Astrocyte (in vitro differentiated cells and primary cell): ENCODE measurements at regions not wholly inside any gene's neighbourhood (a gene's known extent, or its start where the extent isn't known, plus 50 kb on each side); places are given as distances from the start of the nearest gene placed in this dataset.

Experiments used
- DNase-seq: peaks from one replicate; pipeline ENCODE4 v3.0.0-alpha.2; 2010; ENCODE audit warnings: low read depth
- FAIRE-seq: peaks from 2 replicates; lab custom pipeline; 2011; peaks lifted over from hg19 to GRCh38; lab: Jason Lieb, UNC
- H2AFZ ChIP-seq: 2 replicates; pipeline ENCODE4 v1.6.0; 2012; ENCODE audit warnings: low read depth, low read length, inconsistent platforms
- H3K27ac ChIP-seq: 2 replicates; pipeline ENCODE4 v1.5.1; 2011; ENCODE audit warnings: low read depth, low read length, inconsistent platforms
- H3K27me3 ChIP-seq: 2 replicates; pipeline ENCODE4 v1.6.0; 2011; ENCODE audit warnings: low read length, inconsistent platforms; ENCODE audit not compliant: insufficient read depth
- H3K36me3 ChIP-seq: 2 replicates; pipeline ENCODE4 v1.5.1; 2011; ENCODE audit warnings: low read length, inconsistent platforms; ENCODE audit not compliant: insufficient read depth
- H3K4me1 ChIP-seq: 2 replicates; pipeline ENCODE4 v1.5.1; 2011; ENCODE audit warnings: low read length, inconsistent platforms; ENCODE audit not compliant: insufficient read depth
- H3K4me2 ChIP-seq: 2 replicates; pipeline ENCODE4 v1.6.0; 2012; ENCODE audit warnings: low read length, inconsistent platforms
- H3K4me3 ChIP-seq: 2 replicates; pipeline ENCODE4 v1.5.1; 2011; ENCODE audit warnings: low read depth, mild to moderate bottlenecking, low read length, inconsistent platforms; ENCODE audit not compliant: insufficient read depth
- H3K79me2 ChIP-seq: 2 replicates; pipeline ENCODE4 v1.6.0; 2012; ENCODE audit warnings: mild to moderate bottlenecking, low read length, inconsistent platforms; ENCODE audit not compliant: insufficient read depth
- H3K9ac ChIP-seq: 2 replicates; pipeline ENCODE4 v1.6.0; 2012; ENCODE audit warnings: mild to moderate bottlenecking, low read length, inconsistent platforms
- H3K9me3 ChIP-seq: 2 replicates; pipeline ENCODE4 v1.5.1; 2012; ENCODE audit warnings: low read depth, mild to moderate bottlenecking, low read length, inconsistent platforms; ENCODE audit not compliant: insufficient read depth
- H4K20me1 ChIP-seq: 2 replicates; pipeline ENCODE4 v1.6.0; 2012; ENCODE audit warnings: low read length, inconsistent platforms; ENCODE audit not compliant: insufficient read depth
- H3K27ac Mint-ChIP-seq: one replicate; pipeline ENCODE4 v1.8.0; 2021; ENCODE audit warnings: mild to moderate bottlenecking, mixed read lengths; ENCODE audit not compliant: unreplicated experiment
- H3K27me3 Mint-ChIP-seq: one replicate; pipeline ENCODE4 v1.8.0; 2021; ENCODE audit warnings: low read depth, mixed read lengths; ENCODE audit not compliant: unreplicated experiment
- H3K36me3 Mint-ChIP-seq: one replicate; pipeline ENCODE4 v1.8.0; 2021; ENCODE audit warnings: low read depth, mixed read lengths; ENCODE audit not compliant: unreplicated experiment
- H3K4me1 Mint-ChIP-seq: one replicate; pipeline ENCODE4 v1.8.0; 2021; ENCODE audit warnings: low read depth, mixed read lengths; ENCODE audit not compliant: unreplicated experiment
- H3K4me3 Mint-ChIP-seq: one replicate; pipeline ENCODE4 v1.8.0; 2021; ENCODE audit warnings: mild to moderate bottlenecking, moderate library complexity, mixed read lengths; ENCODE audit not compliant: unreplicated experiment
- H3K9me3 Mint-ChIP-seq: one replicate; pipeline ENCODE4 v1.8.0; 2021; ENCODE audit warnings: mild to moderate bottlenecking, mixed read lengths; ENCODE audit not compliant: unreplicated experiment
- CTCF ChIP-seq: IDR thresholded peaks from 2 replicates; pipeline ENCODE4 v1.5.1; 2011; ENCODE audit warnings: low read depth, mild to moderate bottlenecking, inconsistent platforms, low read length, moderate library complexity; ENCODE audit not compliant: insufficient read depth
- EZH2 ChIP-seq: IDR thresholded peaks from 2 replicates; pipeline ENCODE4 v1.6.1; 2012; ENCODE audit warnings: mild to moderate bottlenecking, low read length, inconsistent platforms; ENCODE audit not compliant: insufficient read depth

DNA sequence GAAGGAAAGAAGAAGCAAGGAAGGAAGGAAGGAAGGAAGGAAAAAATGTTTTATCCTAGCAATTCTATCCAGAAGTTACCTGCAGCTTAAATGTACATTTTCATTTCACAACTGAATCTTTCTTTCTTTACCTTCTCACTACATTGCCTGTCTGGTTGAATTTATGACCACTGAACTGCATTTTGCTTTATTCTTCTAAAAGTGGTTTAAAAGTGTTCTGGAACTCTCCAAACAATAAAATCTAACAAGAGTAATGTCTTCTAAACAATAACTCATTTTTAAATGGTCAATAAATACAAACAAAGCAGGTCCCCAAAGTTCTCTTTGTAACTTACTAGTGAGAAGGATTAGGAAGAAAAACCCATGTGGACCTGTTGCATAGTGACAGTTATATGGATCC lies 587.5 kb upstream of the NEGR1 start:
- FAIRE-seq (no peak), DNase-seq (no peak)
- H3K27me3 ChIP-seq: no peaks in the 10 kb centered on the region
- H3K36me3 ChIP-seq: no peaks in the 10 kb centered on the region
- no peak overlapping the region for H3K4me2 ChIP-seq
- H3K4me3 ChIP-seq: no peak overlapping the region
- H3K4me1 ChIP-seq: no peaks in the 10 kb centered on the region
- Mint-ChIP-seq H3K27me3 (no peaks in the 10 kb centered on the region), H3K4me1 (no peaks in the 10 kb centered on the region), H3K9me3 (no peaks in the 10 kb centered on the region), H3K36me3 (no peaks in the 10 kb centered on the region), H3K27ac (no peak overlapping the region), H3K4me3 (no peak overlapping the region)
- no peak overlapping the region for H2AFZ ChIP-seq
- H3K27ac ChIP-seq: no peak overlapping the region
- H3K9ac ChIP-seq: no peak overlapping the region
- H3K9me3 ChIP-seq: no peaks in the 10 kb centered on the region
- no peaks in the 10 kb centered on the region for H4K20me1 ChIP-seq
- no peak for TF ChIP-seq EZH2
- H3K79me2 ChIP-seq: no peaks in the 10 kb centered on the region

DNA sequence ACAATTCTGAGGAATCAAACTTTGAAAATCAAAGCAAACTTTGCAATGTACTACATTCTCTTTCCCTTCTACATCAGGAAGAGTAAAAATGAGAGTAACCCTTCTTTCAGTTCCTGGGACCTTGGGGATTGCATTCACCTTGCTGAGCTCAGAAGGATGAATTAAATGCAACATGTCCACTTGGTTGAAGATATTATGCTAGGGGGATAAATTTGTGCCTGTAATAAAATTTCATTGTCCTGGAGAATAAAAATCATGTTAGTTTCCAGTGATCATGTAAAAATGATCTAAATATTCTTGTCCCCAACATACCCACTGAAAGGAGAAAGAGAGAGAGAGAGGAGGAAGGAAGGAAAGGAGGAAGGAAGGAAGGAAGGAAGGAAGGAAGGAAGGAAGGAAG lies 587.1 kb upstream of the NEGR1 start:
- Histone ChIP-seq H2AFZ (no peak overlapping the region), H4K20me1 (no peaks in the 10 kb centered on the region), H3K4me2 (no peak overlapping the region), H3K36me3 (no peaks in the 10 kb centered on the region), H3K27me3 (no peaks in the 10 kb centered on the region), H3K9ac (no peak overlapping the region), H3K4me1 (no peaks in the 10 kb centered on the region), H3K9me3 (no peaks in the 10 kb centered on the region), H3K4me3 (no peak overlapping the region), H3K79me2 (no peaks in the 10 kb centered on the region), H3K27ac (no peak overlapping the region)
- Mint-ChIP-seq H3K4me1 (no peaks in the 10 kb centered on the region), H3K27ac (no peak overlapping the region), H3K4me3 (no peak overlapping the region), H3K27me3 (no peaks in the 10 kb centered on the region), H3K9me3 (no peaks in the 10 kb centered on the region), H3K36me3 (no peaks in the 10 kb centered on the region)
- no peak for TF ChIP-seq CTCF
- DNase-seq (no peak), FAIRE-seq (no peak)

DNA sequence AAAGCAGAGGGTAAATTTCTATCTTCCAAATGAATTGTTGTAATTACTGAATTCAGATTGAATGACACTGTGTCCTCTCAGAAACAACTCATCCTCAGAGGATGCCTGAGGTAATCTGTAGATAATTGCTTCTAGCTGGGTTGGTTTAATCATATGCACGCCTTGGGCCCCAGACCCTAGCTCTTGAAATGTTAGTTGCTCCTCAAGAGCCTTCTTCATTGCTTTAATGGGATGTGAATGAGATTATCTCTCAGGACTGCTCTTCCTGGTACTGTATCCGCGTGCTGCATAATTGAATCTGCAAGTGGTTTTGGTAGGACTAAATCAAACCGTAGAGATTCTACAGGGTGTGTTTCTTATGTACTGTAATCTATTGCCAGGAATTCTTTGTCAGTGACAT lies 569.3 kb upstream of the NEGR1 start:
- no peak for TF ChIP-seq EZH2
- no peak for TF ChIP-seq CTCF
- H3K27me3 ChIP-seq: no peaks in the 10 kb centered on the region
- H2AFZ ChIP-seq: no peak overlapping the region

More for the DNA sequence above, 569.3 kb upstream of the NEGR1 start:
- Mint-ChIP-seq H3K4me3 (no peak overlapping the region), H3K27ac (no peak overlapping the region), H3K4me1 (no peaks in the 10 kb centered on the region), H3K27me3 (no peaks in the 10 kb centered on the region), H3K9me3 (no peaks in the 10 kb centered on the region), H3K36me3 (no peaks in the 10 kb centered on the region)
- no peak for DNase-seq
- H3K36me3 ChIP-seq: no peaks in the 10 kb centered on the region
- H3K79me2 ChIP-seq: no peaks in the 10 kb centered on the region
- FAIRE-seq: no peak
- H3K9me3 ChIP-seq: no peaks in the 10 kb centered on the region
- H3K9ac ChIP-seq: no peak overlapping the region
- H3K27ac ChIP-seq: no peak overlapping the region
- H4K20me1 ChIP-seq: no peaks in the 10 kb centered on the region
- H3K4me3 ChIP-seq: no peak overlapping the region
- no peak overlapping the region for H3K4me2 ChIP-seq
- no peaks in the 10 kb centered on the region for H3K4me1 ChIP-seq
